ENCODE measurements at regions not wholly inside any gene's neighbourhood (a gene's known extent, or its start where the extent isn't known, plus 50 kb on each side); places are given as distances from the start of the nearest gene placed in this dataset.

DNA sequence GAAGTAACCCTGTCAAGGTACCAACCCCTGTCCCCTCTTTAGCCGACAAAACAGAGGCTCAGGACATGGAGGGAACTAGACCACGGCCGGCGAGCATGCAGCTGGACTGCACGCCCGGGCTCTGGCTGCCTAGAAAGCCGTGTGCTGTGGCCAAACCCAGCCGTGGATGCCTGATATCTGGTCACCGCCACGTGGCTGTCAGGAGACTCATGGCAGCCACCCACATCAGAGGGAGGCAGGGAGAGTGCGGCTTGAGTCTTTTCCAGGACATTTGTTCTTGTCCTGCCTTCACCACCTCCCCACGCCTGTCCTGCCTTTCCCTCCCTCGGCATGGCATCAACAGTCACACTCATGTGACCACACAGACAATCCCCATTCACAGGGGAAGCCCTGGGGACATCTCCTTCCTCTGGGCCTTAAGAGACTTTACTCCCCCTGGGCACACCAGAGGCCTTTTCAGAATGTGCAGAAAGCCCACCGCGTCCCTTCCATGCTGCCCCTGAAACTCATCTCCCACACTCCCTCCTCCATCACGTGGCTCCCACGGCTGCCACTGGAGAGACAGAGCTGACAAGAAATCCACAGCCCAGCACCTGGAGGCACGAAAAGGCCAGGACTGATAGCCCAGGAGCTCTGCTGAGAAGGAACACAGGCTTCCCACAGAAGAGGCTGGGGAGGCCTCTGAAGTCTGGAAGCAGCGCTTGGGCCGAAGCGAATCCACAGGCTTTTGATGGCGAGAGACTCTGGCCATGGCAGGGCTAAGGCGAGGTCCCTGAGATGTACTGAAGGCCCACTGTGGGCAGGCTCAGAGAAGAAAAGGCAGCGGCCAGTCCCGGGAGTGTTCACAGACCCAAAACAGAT, 71.2 kb upstream of the IQSEC1 start:
- 61% methylated on average over 7 of the region's 25 CpGs; no CpG with 5 or more reads in 1 of the 2 experiments for WGBS, 2 experiments (ENCODE audit: extremely low coverage in 2 of 2, insufficient read length in 1 of 2)
- intact Hi-C loops (cut with micrococcal nuclease) (no loop called here), in situ Hi-C loops (cut with MboI; ENCODE audit: low sequenced_read_pairs) (no loop called here), dilution Hi-C loops (cut with HindIII; ENCODE audit: low sequenced_read_pairs, unreplicated experiment) (no loop called here)
- Histone ChIP-seq H3K4me3 (ENCODE audit: insufficient read depth, low read depth, low read length) (no peak overlapping the region), H3K79me1 (ENCODE audit: low read depth in 1 of 2, low read length in 2 of 2) (no peaks in the 10 kb centered on the region), H3K27me3 (ENCODE audit: control insufficient read depth, insufficient read depth, low read length) (peaks cover 5% of the 10 kb centered on the region; the same call in 1 of the 2 replicates), H3K4ac (ENCODE audit: low read depth, low read length) (no peak overlapping the region), H4K91ac (ENCODE audit: insufficient read depth, low read depth, low read length) (no peak overlapping the region), H3K4me1 (ENCODE audit: control insufficient read depth, insufficient read depth, low read length) (no peaks in the 10 kb centered on the region), H3K23ac (ENCODE audit: low read depth, low read length) (no peak overlapping the region), H3K18ac (ENCODE audit: low read depth, low read length) (no peak overlapping the region), H3K9me1 (ENCODE audit: insufficient read depth, low read length) (no peaks in the 10 kb centered on the region), H3K9me3 (ENCODE audit: control insufficient read depth, insufficient read depth, low read length) (no peaks in the 10 kb centered on the region), H2BK120ac (ENCODE audit: low read depth, low read length) (no peak overlapping the region), H2BK15ac (ENCODE audit: low read depth, low read length) (no peak overlapping the region), H2AK9ac (replicated peaks; ENCODE audit: low read depth, low read length, poor library complexity) (no peak overlapping the region), H4K8ac (ENCODE audit: low read depth in 2 of 2, low read length in 2 of 2) (no peak overlapping the region), H3K27ac (ENCODE audit: insufficient read depth, low read length) (no peak overlapping the region), H4K5ac (ENCODE audit: low read depth, low read length) (no peak overlapping the region), H3K14ac (replicated peaks; ENCODE audit: low read depth, low read length) (no peak overlapping the region), H3K36me3 (ENCODE audit: control insufficient read depth, insufficient read depth, low read length) (no peaks in the 10 kb centered on the region), H2AK5ac (ENCODE audit: low read depth, low read length) (no peak overlapping the region), H3K4me2 (ENCODE audit: low read depth, low read length) (no peak overlapping the region), H3K9ac (ENCODE audit: low read depth, low read length) (no peak overlapping the region), H4K20me1 (ENCODE audit: insufficient read depth, low read length) (no peaks in the 10 kb centered on the region), H3K56ac (ENCODE audit: extremely low read depth, insufficient read depth, low read length) (no peak overlapping the region), H2BK5ac (ENCODE audit: low read depth, low read length, poor library complexity, severe bottlenecking) (no peak overlapping the region), H2BK20ac (ENCODE audit: low read depth, low read length) (no peak overlapping the region), H2AFZ (replicated peaks; ENCODE audit: low read length, poor library complexity) (no peak overlapping the region)
- BruUV-seq (replicated peaks) = no TSS peak
- DNase-seq (no peak), ATAC-seq (ENCODE audit: low read depth) (no peak)
- POLR2A ChIA-PET (ENCODE audit: unreplicated experiment) = no interaction called here
- CTCF ChIA-PET = no interaction called here
- TF ChIP-seq SMC3 (IDR thresholded peaks at IDR 0.05; ENCODE audit: low read depth, low read length) (no peak), CHD1 (IDR thresholded peaks at IDR 0.05; ENCODE audit: low read depth, low read length) (no peak), RFX5 (IDR thresholded peaks at IDR 0.05; ENCODE audit: low read depth, low read length) (no peak), MXI1 (IDR thresholded peaks at IDR 0.05; ENCODE audit: borderline replicate concordance, low read depth, low read length) (no peak), RAD21 (IDR thresholded peaks at IDR 0.05; ENCODE audit: low read length) (no peak), POLR2A (IDR thresholded peaks at IDR 0.05; ENCODE audit: low read depth, low read length) (no peak)
- TF ChIP-seq, protein P1, sequence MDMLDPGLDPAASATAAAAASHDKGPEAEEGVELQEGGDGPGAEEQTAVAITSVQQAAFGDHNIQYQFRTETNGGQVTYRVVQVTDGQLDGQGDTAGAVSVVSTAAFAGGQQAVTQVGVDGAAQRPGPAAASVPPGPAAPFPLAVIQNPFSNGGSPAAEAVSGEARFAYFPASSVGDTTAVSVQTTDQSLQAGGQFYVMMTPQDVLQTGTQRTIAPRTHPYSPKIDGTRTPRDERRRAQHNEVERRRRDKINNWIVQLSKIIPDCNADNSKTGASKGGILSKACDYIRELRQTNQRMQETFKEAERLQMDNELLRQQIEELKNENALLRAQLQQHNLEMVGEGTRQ (IDR thresholded peaks at IDR 0.05; ENCODE audit: low read depth, low read length) = no peak
